ENCODE measurements at regions not wholly inside any gene's neighbourhood (a gene's known extent, or its start where the extent isn't known, plus 50 kb on each side); places are given as distances from the start of the nearest gene placed in this dataset.

DNA sequence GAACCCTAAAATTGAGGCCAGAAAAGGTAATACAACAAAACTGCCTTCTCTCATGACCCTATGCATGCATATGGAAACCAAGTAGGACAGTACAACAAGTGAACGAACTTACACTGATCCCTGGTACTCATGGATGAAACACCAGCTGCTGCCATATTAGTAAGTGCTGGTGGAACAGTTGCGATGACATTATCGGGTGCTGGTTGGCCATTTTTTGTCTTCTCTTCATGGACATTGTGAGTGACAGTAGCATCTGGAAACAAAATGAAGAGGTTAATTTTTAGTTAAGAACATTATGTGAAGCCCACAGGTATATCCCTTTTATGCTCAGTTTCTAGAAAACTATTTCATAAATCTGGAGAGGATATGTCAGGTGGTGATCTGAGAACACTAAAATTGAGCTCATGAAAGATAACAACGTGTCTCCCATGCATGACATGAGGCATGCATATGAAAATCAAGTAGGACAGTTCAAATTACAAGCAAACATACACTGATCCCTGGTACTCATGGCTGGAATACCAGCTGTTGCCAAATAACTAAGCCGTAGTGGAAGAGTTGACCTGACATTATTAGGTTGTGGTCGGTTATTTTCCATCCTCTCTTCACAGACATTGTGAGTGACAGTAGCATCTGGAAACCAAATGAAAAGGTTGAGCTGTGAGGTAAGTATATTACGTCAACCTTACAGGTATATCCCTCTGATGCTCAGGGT lies 74.2 kb upstream of the CT45A1 start (continued):
- TF ChIP-seq, protein P1, sequence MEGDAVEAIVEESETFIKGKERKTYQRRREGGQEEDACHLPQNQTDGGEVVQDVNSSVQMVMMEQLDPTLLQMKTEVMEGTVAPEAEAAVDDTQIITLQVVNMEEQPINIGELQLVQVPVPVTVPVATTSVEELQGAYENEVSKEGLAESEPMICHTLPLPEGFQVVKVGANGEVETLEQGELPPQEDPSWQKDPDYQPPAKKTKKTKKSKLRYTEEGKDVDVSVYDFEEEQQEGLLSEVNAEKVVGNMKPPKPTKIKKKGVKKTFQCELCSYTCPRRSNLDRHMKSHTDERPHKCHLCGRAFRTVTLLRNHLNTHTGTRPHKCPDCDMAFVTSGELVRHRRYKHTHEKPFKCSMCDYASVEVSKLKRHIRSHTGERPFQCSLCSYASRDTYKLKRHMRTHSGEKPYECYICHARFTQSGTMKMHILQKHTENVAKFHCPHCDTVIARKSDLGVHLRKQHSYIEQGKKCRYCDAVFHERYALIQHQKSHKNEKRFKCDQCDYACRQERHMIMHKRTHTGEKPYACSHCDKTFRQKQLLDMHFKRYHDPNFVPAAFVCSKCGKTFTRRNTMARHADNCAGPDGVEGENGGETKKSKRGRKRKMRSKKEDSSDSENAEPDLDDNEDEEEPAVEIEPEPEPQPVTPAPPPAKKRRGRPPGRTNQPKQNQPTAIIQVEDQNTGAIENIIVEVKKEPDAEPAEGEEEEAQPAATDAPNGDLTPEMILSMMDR (conservative IDR thresholded peaks at IDR 0.05; ENCODE audit: low read depth in 2 of 2), result no peak
- TF ChIP-seq ZNF114 (CRISPR knock-in tag; IDR thresholded peaks at IDR 0.05), result no peak
- no peak for TF ChIP-seq JUNB (IDR thresholded peaks at IDR 0.05; ENCODE audit: unreplicated experiment)
- TF ChIP-seq POLR2AphosphoS5 (IDR thresholded peaks at IDR 0.05; ENCODE audit: low read depth), result no peak
- TF ChIP-seq EZH2phosphoT487 (IDR thresholded peaks at IDR 0.05; ENCODE audit: unreplicated experiment), result no peak
- TF ChIP-seq, protein P2, sequence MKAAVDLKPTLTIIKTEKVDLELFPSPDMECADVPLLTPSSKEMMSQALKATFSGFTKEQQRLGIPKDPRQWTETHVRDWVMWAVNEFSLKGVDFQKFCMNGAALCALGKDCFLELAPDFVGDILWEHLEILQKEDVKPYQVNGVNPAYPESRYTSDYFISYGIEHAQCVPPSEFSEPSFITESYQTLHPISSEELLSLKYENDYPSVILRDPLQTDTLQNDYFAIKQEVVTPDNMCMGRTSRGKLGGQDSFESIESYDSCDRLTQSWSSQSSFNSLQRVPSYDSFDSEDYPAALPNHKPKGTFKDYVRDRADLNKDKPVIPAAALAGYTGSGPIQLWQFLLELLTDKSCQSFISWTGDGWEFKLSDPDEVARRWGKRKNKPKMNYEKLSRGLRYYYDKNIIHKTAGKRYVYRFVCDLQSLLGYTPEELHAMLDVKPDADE (IDR thresholded peaks at IDR 0.05), result no peak

DNA sequence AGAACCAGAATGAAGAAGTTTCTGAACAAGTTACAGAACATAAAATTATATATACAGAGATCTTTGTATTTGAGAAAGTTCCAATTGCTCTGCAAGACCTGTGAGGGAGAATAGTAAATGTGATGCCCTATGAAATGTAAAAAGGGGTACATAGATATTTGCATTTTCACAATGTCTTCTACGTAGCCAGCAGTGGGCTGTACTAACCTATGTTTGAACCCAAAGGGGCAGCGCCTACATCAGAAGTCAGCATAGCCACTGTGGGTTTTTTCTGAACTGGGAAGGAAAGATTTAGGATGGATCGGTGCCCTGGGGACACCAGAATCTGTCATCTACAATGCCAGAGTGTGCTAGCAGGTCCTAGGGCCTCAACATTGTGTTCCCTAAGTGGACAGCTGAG lies 69.5 kb upstream of the CT45A1 start:
- no peak overlapping the region for H3K4me3 Mint-ChIP-seq
- no peak overlapping the region for H3K27ac Mint-ChIP-seq
- H3K36me3 Mint-ChIP-seq (ENCODE audit: low read depth), result no peaks in the 10 kb centered on the region
- H3K4me2 ChIP-seq, result no peak overlapping the region
- H3K9me3 Mint-ChIP-seq, result no peaks in the 10 kb centered on the region
- no peak overlapping the region for H3K27ac ChIP-seq (ENCODE audit: low read depth)
- no peaks in the 10 kb centered on the region for H3K27me3 ChIP-seq (ENCODE audit: insufficient read depth)
- H3K9me2 ChIP-seq (ENCODE audit: insufficient read depth), result no peaks in the 10 kb centered on the region
- no peaks in the 10 kb centered on the region for H3K36me3 ChIP-seq (ENCODE audit: insufficient read depth)
- DNase-seq (ENCODE audit: low spot score), result no peak
- H3K4me3 ChIP-seq, result no peak overlapping the region
- H2AFZ ChIP-seq, result no peak overlapping the region
- ATAC-seq, result no peak
- H3F3A ChIP-seq (replicated peaks; ENCODE audit: low read depth), result no peaks in the 10 kb centered on the region
- H4K20me1 ChIP-seq (replicated peaks; ENCODE audit: insufficient read depth), result no peaks in the 10 kb centered on the region
- no peaks in the 10 kb centered on the region for H3K4me1 ChIP-seq (ENCODE audit: insufficient read depth)
- TF ChIP-seq STAT1 (IDR thresholded peaks at IDR 0.05; ENCODE audit: unreplicated experiment) (no peak), NANOG (IDR thresholded peaks at IDR 0.05; ENCODE audit: borderline replicate concordance) (no peak)
- H3K79me2 ChIP-seq (replicated peaks; ENCODE audit: insufficient read depth), result no peaks in the 10 kb centered on the region
- peaks cover 2% of the 10 kb centered on the region; the same call in 1 of the 3 replicates for H3K4me1 Mint-ChIP-seq
- H3K27me3 Mint-ChIP-seq (ENCODE audit: insufficient read depth, low read depth, poor library complexity), result no peaks in the 10 kb centered on the region

DNA sequence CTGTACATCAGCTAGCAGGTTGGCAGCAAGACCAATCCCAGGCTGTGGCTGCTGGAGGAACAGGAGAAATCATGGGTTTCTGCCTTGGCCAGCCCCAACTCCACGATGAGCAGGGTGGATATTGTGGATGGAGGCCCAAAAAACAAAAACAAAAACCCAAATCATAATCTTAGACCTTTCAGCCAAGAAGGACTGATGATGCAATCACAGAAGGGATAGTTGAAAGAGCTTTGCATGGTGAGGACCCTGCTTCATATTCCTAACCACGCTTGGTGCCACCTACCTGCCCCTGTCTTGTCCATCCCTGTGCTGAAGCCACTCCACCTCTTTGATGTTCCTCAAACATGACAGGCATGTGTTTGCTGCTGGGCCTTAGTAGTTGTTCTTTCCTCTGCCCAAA lies 68.8 kb upstream of the CT45A1 start:
- no peaks in the 10 kb centered on the region for H3K9me3 Mint-ChIP-seq
- ATAC-seq (no peak), DNase-seq (ENCODE audit: low spot score) (no peak)
- Histone ChIP-seq H3K79me2 (replicated peaks; ENCODE audit: insufficient read depth) (no peaks in the 10 kb centered on the region), H3K4me2 (no peak overlapping the region), H2AFZ (no peak overlapping the region), H4K20me1 (replicated peaks; ENCODE audit: insufficient read depth) (no peaks in the 10 kb centered on the region), H3K4me3 (no peak overlapping the region), H3K27ac (ENCODE audit: low read depth) (no peak overlapping the region), H3K4me1 (ENCODE audit: insufficient read depth) (no peaks in the 10 kb centered on the region), H3K9me2 (ENCODE audit: insufficient read depth) (no peaks in the 10 kb centered on the region), H3K27me3 (ENCODE audit: insufficient read depth) (no peaks in the 10 kb centered on the region), H3K36me3 (ENCODE audit: insufficient read depth) (no peaks in the 10 kb centered on the region), H3F3A (replicated peaks; ENCODE audit: low read depth) (no peaks in the 10 kb centered on the region)
- no peaks in the 10 kb centered on the region for H3K36me3 Mint-ChIP-seq (ENCODE audit: low read depth)
- H3K4me1 Mint-ChIP-seq, result peaks cover 5% of the 10 kb centered on the region; the same call in 1 of the 3 replicates
- H3K4me3 Mint-ChIP-seq, result no peak overlapping the region
- H3K27me3 Mint-ChIP-seq (ENCODE audit: insufficient read depth, low read depth, poor library complexity), result no peaks in the 10 kb centered on the region
- no peak overlapping the region for H3K27ac Mint-ChIP-seq
- no peak for TF ChIP-seq ZNF331 (CRISPR knock-in tag; IDR thresholded peaks at IDR 0.05; ENCODE audit: low read depth)
- TF ChIP-seq, protein P3, sequence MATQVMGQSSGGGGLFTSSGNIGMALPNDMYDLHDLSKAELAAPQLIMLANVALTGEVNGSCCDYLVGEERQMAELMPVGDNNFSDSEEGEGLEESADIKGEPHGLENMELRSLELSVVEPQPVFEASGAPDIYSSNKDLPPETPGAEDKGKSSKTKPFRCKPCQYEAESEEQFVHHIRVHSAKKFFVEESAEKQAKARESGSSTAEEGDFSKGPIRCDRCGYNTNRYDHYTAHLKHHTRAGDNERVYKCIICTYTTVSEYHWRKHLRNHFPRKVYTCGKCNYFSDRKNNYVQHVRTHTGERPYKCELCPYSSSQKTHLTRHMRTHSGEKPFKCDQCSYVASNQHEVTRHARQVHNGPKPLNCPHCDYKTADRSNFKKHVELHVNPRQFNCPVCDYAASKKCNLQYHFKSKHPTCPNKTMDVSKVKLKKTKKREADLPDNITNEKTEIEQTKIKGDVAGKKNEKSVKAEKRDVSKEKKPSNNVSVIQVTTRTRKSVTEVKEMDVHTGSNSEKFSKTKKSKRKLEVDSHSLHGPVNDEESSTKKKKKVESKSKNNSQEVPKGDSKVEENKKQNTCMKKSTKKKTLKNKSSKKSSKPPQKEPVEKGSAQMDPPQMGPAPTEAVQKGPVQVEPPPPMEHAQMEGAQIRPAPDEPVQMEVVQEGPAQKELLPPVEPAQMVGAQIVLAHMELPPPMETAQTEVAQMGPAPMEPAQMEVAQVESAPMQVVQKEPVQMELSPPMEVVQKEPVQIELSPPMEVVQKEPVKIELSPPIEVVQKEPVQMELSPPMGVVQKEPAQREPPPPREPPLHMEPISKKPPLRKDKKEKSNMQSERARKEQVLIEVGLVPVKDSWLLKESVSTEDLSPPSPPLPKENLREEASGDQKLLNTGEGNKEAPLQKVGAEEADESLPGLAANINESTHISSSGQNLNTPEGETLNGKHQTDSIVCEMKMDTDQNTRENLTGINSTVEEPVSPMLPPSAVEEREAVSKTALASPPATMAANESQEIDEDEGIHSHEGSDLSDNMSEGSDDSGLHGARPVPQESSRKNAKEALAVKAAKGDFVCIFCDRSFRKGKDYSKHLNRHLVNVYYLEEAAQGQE (IDR thresholded peaks at IDR 0.05; ENCODE audit: unreplicated experiment), result no peak

Measured in GM23338 (cell line).